GM18868 (cell line): ENCODE measurements at regions not wholly inside any gene's neighbourhood (a gene's known extent, or its start where the extent isn't known, plus 50 kb on each side); places are given as distances from the start of the nearest gene placed in this dataset.

ENCODE experiments used
- ATAC-seq: cut with Tn5 transposase; IDR thresholded peaks from one replicate; pipeline ENCODE4 v1.9.1; 2021; ENCODE audit warnings: mild to moderate bottlenecking, moderate library complexity; ENCODE audit not compliant: unreplicated experiment

DNA sequence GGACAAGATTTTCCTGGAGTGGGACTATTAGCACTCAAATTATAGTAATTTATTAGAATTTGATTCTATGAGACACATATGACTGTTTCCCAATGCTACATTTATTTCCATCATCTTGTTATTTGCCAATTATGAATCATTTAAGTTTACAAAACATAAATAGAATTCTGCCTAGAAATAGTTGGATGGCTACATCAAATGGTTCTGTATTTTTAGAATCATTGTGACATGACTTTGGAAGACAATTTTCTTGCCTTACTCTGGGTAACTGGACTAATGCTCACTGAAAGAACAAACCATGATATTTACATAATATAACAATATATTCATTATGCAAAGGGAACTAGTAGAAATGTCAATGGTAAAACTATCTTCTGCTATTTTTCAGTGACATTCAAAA, 173.5 kb downstream of the ZIC1 start:
- no peak for ATAC-seq

- ATAC-seq = no peak
Observed at GRCh38 chr3:147589016-147589415, 179.9 kb downstream of the ZIC1 start.

DNA sequence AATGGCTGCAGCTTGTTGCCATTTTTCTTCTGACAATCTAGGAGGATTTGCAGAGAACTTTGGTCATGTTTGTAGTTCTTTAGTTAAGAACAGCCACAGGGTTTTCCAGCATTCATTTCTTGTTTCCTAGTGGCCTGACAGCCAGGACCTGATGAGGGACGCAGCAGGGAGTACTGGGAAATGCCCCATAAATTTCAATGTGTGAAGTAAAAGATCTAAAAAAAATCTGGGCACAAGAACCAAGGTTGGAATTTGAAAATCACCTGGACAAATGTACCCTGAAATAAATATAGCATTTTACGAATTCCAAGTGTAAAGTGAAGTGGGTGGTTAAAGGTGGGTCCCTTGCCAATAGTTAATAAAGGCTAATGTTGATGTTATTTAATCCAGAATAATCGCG, 195.0 kb downstream of the ZIC1 start:
- ATAC-seq = no peak

GRCh38 chr3:147613725-147614124, 204.6 kb downstream of the ZIC1 start:
- peak; percentile 82 for ATAC-seq

DNA sequence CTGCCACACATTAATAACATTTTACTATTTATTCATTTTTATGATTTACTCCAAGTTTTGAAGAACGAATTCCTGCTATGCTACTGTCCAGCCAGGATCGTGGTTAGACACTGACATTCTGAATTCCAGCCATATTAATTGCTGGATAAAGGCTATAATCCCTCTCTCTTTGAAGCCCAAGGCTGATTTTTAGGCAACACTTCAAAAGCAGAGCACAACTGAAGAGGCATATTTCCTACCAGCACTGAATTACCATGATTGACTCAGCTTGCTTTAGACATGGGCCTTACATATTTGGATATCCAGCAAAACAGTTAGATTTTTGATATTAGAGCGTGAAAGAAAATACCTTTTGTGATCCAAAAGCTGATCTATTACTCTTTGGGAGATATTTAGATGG, 205.0 kb downstream of the ZIC1 start:
- ATAC-seq = no peak

DNA sequence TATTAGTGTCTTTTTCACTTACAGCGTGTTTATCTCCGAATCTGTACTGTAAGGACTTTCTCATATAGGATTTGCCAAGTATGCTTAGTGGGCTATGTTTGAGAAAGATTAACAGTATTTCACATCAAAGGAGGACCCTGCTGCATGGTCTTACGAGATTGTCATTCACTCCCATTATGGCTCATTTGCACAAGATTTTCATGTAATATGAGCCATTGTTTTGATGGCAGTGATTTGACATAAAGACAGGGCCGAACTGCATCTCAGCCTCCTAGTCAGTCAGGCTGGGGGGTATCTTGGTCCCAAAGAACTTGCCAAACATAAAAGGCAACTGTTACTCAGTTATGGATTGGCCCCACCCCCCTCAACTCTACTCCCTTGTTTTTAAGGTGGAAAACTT, 205.9 kb downstream of the ZIC1 start:
- ATAC-seq = no peak

DNA sequence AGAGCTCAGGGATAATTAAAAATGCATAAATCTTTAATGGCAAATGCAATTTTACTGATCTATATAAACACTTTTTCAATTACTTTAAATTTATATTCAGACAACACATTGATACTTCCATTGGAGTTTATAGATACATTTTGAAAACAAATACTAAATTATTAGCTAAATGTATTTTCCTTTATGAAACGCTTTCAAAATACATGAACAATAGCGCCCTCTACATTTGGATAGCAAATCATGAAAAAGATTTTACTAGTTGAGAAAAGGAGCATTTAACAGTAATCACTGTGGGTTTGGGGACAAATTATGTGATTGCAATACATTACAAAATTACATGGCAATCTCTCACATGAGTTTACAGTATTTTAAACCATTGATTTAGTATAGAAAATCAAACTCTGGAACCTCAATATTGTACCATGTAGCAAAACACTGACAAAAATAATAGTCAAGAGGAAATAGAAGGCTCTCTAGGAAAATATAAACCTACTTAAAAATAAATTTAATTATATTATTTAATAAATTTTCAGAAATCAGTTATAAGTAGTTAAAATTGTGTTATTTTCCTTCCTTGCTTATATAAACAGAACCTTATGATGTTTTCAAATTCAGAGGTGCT, 207.9 kb downstream of the ZIC1 start:
- no peak for ATAC-seq

DNA sequence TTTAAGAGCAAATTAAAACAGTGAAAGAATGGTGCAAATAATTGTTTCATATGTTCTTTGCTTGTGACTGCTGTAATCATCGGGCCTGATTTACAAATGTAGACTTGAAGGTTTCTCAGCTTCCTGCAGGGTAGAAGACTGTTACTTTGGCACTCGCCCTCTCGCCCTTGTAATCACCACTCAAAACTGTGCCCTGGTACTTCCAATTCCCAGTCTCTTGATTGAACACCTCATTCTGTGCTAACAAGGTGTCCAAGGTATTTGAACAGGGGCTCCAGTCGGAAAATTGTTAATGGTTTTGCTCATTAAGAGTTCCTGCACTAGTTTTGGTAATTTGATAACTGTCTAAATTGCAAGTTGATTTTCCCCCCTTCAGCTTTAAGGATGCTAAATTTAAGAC, 209.5 kb downstream of the ZIC1 start:
- no peak for ATAC-seq

DNA sequence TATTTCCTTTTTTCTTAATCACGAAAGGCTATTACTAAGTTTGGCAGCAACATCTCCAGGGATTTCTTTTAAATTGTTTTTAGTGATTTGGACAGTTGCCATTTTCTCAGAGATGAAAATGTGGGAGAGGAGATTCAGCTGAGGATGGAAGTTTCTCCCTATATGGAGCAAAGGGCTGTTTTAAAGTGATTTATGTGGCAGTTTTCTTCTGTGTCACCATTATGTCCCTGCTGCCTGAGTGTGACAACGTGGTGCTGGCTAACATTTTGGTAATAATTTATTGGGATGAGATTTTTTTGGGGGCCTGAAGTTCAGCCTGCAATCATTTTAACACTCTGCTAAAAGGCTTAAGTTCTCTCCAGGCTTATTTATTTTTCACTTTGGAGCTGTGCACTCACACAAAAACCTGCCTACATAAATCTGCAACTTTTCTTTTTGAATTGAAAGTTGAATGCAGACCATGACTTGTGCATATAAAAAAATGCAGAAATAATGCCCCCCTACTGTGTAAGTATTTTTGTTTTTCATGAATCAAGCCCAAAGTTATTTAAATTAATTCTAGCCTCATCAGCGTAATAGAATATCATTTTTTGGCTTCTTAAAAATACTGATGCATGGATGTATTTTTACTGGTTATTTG, 210.9 kb downstream of the ZIC1 start:
- no peak for ATAC-seq

DNA sequence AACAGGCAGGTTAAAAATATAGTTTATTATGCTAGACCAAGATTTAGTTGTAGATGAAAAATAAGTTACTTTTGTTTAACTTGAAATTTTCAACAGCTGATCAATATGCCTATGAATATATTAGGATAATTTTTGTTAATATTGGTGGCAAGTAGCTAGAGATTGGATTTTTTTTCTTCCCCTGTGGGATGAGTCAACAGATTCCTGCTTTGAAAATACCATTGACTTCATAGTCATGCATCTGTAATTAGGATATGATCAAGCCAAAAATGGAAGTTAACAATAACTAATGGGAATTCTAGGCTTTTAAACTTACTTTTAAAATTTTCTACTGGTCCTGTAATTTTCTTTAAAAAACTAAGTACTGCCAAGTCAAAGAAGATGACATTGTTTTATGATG, 211.7 kb downstream of the ZIC1 start:
- ATAC-seq = no peak

DNA sequence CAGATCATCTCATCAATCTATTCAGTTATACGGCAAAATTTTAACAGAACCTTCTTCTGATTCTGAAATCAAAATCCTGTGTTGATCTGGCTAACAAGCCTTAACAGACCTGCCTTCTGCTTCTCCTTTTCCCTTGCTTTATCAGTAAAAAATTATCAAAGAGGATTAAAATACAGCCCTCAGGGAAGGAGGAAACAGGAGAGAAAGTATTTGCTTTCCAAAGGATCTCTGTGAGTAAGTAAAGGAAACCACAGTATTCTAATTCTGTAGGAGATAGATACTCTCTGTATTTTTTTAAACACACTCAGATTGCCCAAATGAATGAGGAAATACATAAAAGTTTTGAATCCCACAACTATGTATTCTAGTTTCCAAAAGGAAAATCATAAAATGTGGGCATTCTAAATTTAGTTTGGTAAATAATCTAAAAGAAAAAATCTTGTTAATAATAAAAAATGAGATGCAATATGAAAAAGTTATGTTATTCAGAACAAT, 221.8 kb downstream of the ZIC1 start:
- no peak for ATAC-seq

DNA sequence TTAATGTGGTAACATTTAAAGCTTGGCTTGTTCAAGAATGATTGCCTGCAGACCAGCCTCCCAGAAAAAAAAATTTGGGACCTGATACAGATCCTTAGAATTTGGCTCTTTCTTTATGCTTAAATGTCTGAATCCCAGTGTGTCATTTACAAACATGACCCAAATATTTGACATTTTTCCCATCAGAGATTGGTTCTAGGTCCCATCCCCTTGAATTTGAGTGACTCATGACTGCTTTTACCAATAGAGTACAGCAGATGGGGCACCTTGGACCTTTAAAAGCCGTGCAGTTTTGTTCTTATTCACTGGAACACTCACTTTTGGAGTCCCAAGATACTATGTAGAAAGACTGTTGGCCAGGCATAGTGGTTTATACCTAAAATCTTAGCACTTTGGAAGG, 231.6 kb downstream of the ZIC1 start:
- no peak for ATAC-seq

GRCh38 chr3:147645761-147646160, 236.6 kb downstream of the ZIC1 start:
- no peak for ATAC-seq

DNA sequence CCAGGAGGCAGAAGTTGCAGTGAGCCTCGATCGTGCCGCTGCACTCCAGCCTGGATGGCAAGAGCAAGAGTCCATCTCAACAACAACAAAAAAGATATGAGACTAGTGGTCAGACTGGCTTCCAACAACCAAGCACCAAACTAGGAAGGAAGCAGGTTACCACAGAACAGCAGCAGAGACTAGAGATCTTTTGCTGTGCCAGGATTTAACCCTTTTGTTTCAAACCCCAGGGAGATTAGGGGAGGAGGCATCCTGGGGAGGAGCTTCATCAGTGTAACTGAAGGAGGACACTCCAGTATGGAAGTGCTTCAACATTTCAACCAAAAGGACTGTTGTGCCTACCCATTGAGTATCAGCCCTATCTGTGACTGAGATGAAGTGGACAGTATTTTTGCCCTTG, 240.3 kb downstream of the ZIC1 start:
- ATAC-seq = no peak

- no peak for ATAC-seq
Observed at GRCh38 chr3:147651107-147651778, 242.1 kb downstream of the ZIC1 start.

DNA sequence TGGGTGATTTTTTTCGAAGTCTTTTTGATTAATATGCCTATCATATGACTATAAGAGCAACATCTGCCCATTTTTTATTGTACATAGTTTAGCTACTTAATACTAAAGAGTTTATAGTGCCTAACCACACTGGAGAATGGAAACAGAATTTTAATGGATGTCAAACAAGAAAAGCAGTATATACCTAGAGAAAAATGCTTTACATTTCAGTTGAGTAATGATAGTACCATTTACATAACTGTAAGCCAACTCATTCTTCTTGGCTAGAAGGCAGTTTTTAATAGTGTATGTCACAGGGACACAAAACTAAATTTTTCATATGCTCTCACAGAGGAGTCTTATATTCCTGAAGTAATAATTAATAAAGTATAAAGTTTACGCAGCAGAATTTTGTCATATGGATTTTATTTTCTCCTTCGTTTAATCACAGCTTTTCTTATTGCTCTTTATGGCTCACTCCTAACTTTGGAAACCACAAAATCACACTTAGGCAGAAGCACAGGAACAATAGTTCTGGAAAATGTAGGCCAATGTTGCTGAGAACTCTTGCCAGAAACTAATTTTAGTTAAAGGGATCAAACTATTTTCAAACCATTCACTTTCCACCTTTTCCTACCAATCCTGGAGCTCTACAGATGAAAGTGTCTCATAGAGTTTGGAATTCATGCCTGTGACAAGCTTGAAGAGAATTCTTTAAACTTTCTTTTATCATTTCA, 243.6 kb downstream of the ZIC1 start:
- no peak for ATAC-seq

DNA sequence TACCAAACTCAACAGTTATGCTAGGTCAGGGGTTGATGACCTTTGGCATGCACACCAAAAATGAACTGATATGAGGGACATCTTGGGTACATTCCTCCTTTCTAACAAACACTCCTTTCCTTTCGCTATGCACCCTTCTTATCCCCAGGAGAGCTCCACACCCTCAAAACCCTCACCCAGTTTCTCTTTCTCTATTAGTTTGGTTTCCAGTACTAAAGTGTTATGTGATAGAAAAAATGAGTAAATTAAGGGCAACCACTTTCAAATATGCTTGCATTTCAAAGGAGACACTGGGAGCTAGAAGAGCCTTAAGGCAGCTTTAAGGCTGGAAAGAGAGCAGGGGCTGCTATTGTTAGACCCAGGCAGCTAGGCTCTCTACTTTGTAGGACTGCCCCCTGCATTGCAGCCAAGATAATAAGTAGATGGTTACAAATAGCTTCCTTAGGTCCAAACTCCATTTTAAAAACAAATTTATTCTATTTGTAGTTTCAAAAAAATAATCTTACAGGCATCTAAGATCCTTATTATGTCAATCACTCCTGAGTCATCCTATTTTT, 244.3 kb downstream of the ZIC1 start:
- ATAC-seq = no peak

- ATAC-seq = no peak
Observed at GRCh38 chr3:147654827-147655226, 245.7 kb downstream of the ZIC1 start.

GRCh38 chr3:147655236-147655635, 246.1 kb downstream of the ZIC1 start:
- ATAC-seq = no peak

GRCh38 chr3:147656023-147656422, 246.9 kb downstream of the ZIC1 start:
- no peak for ATAC-seq

DNA sequence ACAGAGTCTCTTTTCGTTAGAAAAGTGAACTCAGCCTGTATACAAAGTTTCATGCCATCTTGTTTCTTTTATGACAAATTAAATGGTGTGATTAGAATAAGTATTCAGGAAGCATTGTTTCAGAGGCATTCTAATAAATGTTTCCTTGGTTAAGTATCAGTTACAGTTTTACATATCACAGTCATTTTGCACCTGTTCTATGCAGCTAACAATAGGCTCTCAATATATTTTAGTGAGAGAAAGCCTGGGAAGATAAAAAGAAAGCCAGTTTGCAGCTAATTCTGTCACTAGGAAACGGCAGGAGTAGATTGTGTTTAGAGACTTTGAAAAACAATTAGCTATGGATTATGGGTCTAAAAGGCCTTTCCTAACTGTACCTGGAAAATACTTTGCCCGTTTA, 252.8 kb downstream of the ZIC1 start:
- no peak for ATAC-seq
